Panc1 (cell line): ENCODE measurements at regions not wholly inside any gene's neighbourhood (a gene's known extent, or its start where the extent isn't known, plus 50 kb on each side); places are given as distances from the start of the nearest gene placed in this dataset.

Experiments
- CTCF ChIP-seq: fragments of 450-650 bp; IDR thresholded peaks from 2 replicates; pipeline ENCODE4 v1.5.1; 2017; ENCODE audit warnings: mild to moderate bottlenecking
- POLR2AphosphoS5 ChIP-seq: IDR thresholded peaks from 2 replicates; pipeline ENCODE4 v1.6.1; 2012; ENCODE audit warnings: mild to moderate bottlenecking, low read depth, low read length, moderate library complexity
- REST ChIP-seq, 2 experiments: IDR thresholded peaks; 2 replicates each; pipeline ENCODE4 v1.6.1; 2011 to 2012; ENCODE audit warnings: low read depth in 2 of 2, control low read depth in 1 of 2, low read length in 1 of 2, mild to moderate bottlenecking in 1 of 2, moderate library complexity in 1 of 2; ENCODE audit not compliant: insufficient read depth in 1 of 2

- TF ChIP-seq CTCF (no peak), POLR2AphosphoS5 (no peak), REST (IDR thresholded peaks at IDR 0.05; ENCODE audit: insufficient read depth in 1 of 2, low read depth in 2 of 2, low read length in 1 of 2) (no peak)
These were observed 301.5 kb downstream of the RRAGC start for GRCh38 chr1:38558055-38558454.
